Type B pancreatic cell (in vitro differentiated cells): ENCODE measurements at regions not wholly inside any gene's neighbourhood (a gene's known extent, or its start where the extent isn't known, plus 50 kb on each side); places are given as distances from the start of the nearest gene placed in this dataset.

Source experiments
- DNase-seq: peaks from one replicate; pipeline ENCODE4 v3.0.0; 2021; ENCODE audit warnings: mixed read lengths; ENCODE audit not compliant: unreplicated experiment; ENCODE audit errors: extremely low spot score
- H3K27ac Mint-ChIP-seq: 2 replicates; pipeline ENCODE4 v1.8.0; 2021; ENCODE audit warnings: mild to moderate bottlenecking, mixed read lengths
- H3K27me3 Mint-ChIP-seq: 2 replicates; pipeline ENCODE4 v1.8.0; 2021; ENCODE audit warnings: mixed read lengths
- H3K36me3 Mint-ChIP-seq: 2 replicates; pipeline ENCODE4 v1.8.0; 2021; ENCODE audit warnings: mixed read lengths
- H3K4me1 Mint-ChIP-seq: one replicate; pipeline ENCODE4 v1.8.0; 2021; ENCODE audit warnings: mixed read lengths; ENCODE audit not compliant: unreplicated experiment
- H3K4me3 Mint-ChIP-seq: 2 replicates; pipeline ENCODE4 v1.8.0; 2021; ENCODE audit warnings: mild to moderate bottlenecking, mixed read lengths
- H3K9me3 Mint-ChIP-seq: 2 replicates; pipeline ENCODE4 v1.8.0; 2021; ENCODE audit warnings: mixed read lengths
- CTCF ChIP-seq: fragments of 200-600 bp; sonication (generic); conservative IDR thresholded peaks from 2 replicates; pipeline ENCODE4 v1.5.0; 2021; ENCODE audit warnings: antibody characterized with exemption, mild to moderate bottlenecking

DNA sequence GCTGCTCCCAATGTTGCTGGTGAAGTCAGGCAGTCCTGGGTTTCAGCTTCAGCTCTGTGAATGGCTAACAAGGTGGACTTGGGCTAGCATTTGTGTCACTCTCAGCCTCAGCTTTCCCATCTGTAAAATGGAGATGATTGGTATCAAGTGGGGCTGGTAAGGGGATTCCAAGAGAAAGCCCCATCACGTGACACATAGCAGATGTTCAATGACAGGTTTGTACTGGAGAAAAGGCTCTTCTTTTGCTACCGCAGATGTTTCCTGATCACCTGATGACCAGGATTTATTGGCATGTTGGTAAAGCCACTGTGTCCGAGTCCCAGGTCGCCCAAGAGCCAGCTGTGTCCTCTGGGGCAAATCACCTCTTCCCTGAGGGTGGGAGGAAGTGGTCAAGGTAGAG, 335.0 kb downstream of the MATN1 start:
- no peaks in the 10 kb centered on the region for H3K36me3 Mint-ChIP-seq
- DNase-seq, result no peak
- H3K4me1 Mint-ChIP-seq, result peaks cover 13% of the 10 kb centered on the region
- no peak overlapping the region for H3K27ac Mint-ChIP-seq
- H3K27me3 Mint-ChIP-seq, result peaks cover 4% of the 10 kb centered on the region
- H3K9me3 Mint-ChIP-seq, result no peaks in the 10 kb centered on the region
- no peak overlapping the region for H3K4me3 Mint-ChIP-seq
- no peak for TF ChIP-seq CTCF

GRCh38 chr1:30386156-30386926, 337.0 kb downstream of the MATN1 start:
- no peak for DNase-seq
- TF ChIP-seq CTCF, result no peak
- H3K27me3 Mint-ChIP-seq, result peaks cover 8% of the 10 kb centered on the region
- H3K27ac Mint-ChIP-seq, result no peak overlapping the region
- H3K9me3 Mint-ChIP-seq, result no peaks in the 10 kb centered on the region
- peaks cover 20% of the 10 kb centered on the region for H3K4me1 Mint-ChIP-seq
- H3K36me3 Mint-ChIP-seq, result no peaks in the 10 kb centered on the region
- H3K4me3 Mint-ChIP-seq, result no peak overlapping the region

DNA sequence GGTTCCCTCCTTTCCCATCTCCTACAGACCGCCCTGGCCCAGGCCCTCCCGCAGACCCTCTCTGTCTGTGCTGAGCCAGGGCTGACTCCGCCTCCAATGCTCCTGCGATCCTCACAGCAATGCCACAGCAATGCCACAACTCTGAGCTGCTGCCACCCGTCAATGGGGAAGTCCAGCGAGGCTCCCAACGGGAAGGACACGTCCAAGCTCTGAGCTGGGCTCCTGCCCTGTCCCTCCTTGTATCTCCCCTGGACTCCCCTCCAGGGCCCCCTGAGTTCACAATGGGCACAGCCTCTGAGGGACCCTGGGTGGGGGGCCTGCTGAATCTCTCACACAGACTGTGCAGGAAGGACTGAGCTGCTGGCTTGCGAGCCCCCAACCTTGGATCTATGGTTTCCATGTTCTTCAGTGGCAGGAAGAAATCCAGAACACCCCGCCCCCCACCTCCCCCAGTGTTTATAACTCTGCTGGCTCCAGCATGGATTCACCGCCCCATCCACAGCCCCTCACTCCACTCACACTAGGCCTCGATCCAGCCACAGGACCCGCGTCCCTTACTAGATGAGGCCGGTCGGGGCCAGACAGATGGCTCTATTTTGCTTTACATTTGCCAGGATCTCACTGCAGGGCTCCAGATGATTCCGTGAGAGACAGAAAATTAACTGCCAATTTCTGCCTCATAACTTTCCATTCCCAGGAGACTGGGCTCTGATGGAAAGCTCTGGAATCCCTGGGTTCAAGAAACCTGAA, 338.0 kb downstream of the MATN1 start:
- no peak overlapping the region for H3K27ac Mint-ChIP-seq
- no peaks in the 10 kb centered on the region for H3K36me3 Mint-ChIP-seq
- H3K9me3 Mint-ChIP-seq, result no peaks in the 10 kb centered on the region
- H3K4me1 Mint-ChIP-seq, result peaks cover 23% of the 10 kb centered on the region
- TF ChIP-seq CTCF, result no peak
- DNase-seq, result no peak
- no peak overlapping the region for H3K4me3 Mint-ChIP-seq
- peaks cover 8% of the 10 kb centered on the region for H3K27me3 Mint-ChIP-seq

GRCh38 chr1:30384286-30385245, 338.8 kb downstream of the MATN1 start:
- H3K27me3 Mint-ChIP-seq, result peaks cover 4% of the 10 kb centered on the region
- DNase-seq, result no peak

More at GRCh38 chr1:30384286-30385245, 338.8 kb downstream of the MATN1 start:
- Mint-ChIP-seq H3K36me3 (no peaks in the 10 kb centered on the region), H3K4me1 (peaks cover 31% of the 10 kb centered on the region), H3K4me3 (no peak overlapping the region), H3K9me3 (no peaks in the 10 kb centered on the region), H3K27ac (no peak overlapping the region)
- TF ChIP-seq CTCF, result no peak
